ENCODE measurements at regions not wholly inside any gene's neighbourhood (a gene's known extent, or its start where the extent isn't known, plus 50 kb on each side); places are given as distances from the start of the nearest gene placed in this dataset.
"Not testable (repeated sequence)": the region's sequence is repeated elsewhere in the genome, so short reads cannot be mapped to it uniquely, and the experiment has no call there.

GRCh38 chr2:194291104-194291503, 1365.9 kb upstream of the SLC39A10 start:
- intact Hi-C loops (cut with DNase I), result no loop called here
- Histone ChIP-seq H3K27me3 (no peaks in the 10 kb centered on the region), H3K9me3 (no peaks in the 10 kb centered on the region), H3K4me3 (no peak overlapping the region), H3K36me3 (no peaks in the 10 kb centered on the region), H3K27ac (no peak overlapping the region), H3K4me1 (no peaks in the 10 kb centered on the region)
- no peak for TF ChIP-seq EP300 (IDR thresholded peaks at IDR 0.05)
- no peak for TF ChIP-seq POLR2AphosphoS5 (IDR thresholded peaks at IDR 0.05)
- no peak for TF ChIP-seq CTCF (IDR thresholded peaks at IDR 0.05)
- TF ChIP-seq POLR2A (IDR thresholded peaks at IDR 0.05), result no peak
- no peak for DNase-seq
- 81 to 89% methylated on average over 4 of the region's 4 CpGs for WGBS, 2 donors

GRCh38 chr2:194289712-194290346, 1367.2 kb upstream of the SLC39A10 start:
- TF ChIP-seq EP300 (IDR thresholded peaks at IDR 0.05) (no peak), POLR2A (IDR thresholded peaks at IDR 0.05) (no peak), CTCF (IDR thresholded peaks at IDR 0.05) (no peak)
- WGBS, 2 donors, result 77 to 81% methylated on average over 4 of the region's 4 CpGs

GRCh38 chr2:194276667-194277066, 1380.4 kb upstream of the SLC39A10 start:
- DNase-seq; intact Hi-C loops (cut with DNase I); H3K4me1 ChIP-seq; H3K27me3 ChIP-seq; H3K4me3 ChIP-seq; H3K9me3 ChIP-seq; H3K27ac ChIP-seq; H3K36me3 ChIP-seq: not testable (repeated sequence)
- 22 to 67% methylated on average over 9 of the region's 9 CpGs for WGBS, 2 donors

More at GRCh38 chr2:194289712-194290346, 1367.2 kb upstream of the SLC39A10 start:
- Histone ChIP-seq H3K4me3 (no peak overlapping the region), H3K27ac (no peak overlapping the region), H3K27me3 (no peaks in the 10 kb centered on the region), H3K4me1 (no peaks in the 10 kb centered on the region), H3K9me3 (no peaks in the 10 kb centered on the region), H3K36me3 (no peaks in the 10 kb centered on the region)
- DNase-seq, result no peak
- intact Hi-C loops (cut with DNase I), result no loop called here

GRCh38 chr2:194271293-194271961, 1385.6 kb upstream of the SLC39A10 start:
- Histone ChIP-seq H3K4me3 (no peak overlapping the region), H3K9me3 (no peaks in the 10 kb centered on the region), H3K4me1 (no peaks in the 10 kb centered on the region), H3K27me3 (no peaks in the 10 kb centered on the region), H3K27ac (no peak overlapping the region), H3K36me3 (no peaks in the 10 kb centered on the region)
- DNase-seq, result no peak
- TF ChIP-seq CTCF (IDR thresholded peaks at IDR 0.05) (no peak), POLR2A (IDR thresholded peaks at IDR 0.05) (no peak), EP300 (IDR thresholded peaks at IDR 0.05) (no peak), POLR2AphosphoS5 (IDR thresholded peaks at IDR 0.05) (no peak)
- WGBS, 2 donors, result 60 to 73% methylated on average over 2 of the region's 2 CpGs
- intact Hi-C loops (cut with DNase I), result no loop called here

GRCh38 chr2:194270648-194271047, 1386.4 kb upstream of the SLC39A10 start:
- Histone ChIP-seq H3K27ac (no peak overlapping the region), H3K4me1 (no peaks in the 10 kb centered on the region), H3K4me3 (no peak overlapping the region), H3K36me3 (no peaks in the 10 kb centered on the region), H3K9me3 (no peaks in the 10 kb centered on the region), H3K27me3 (no peaks in the 10 kb centered on the region)
- TF ChIP-seq CTCF (IDR thresholded peaks at IDR 0.05), result no peak
- TF ChIP-seq POLR2AphosphoS5 (IDR thresholded peaks at IDR 0.05), result no peak
- TF ChIP-seq EP300 (IDR thresholded peaks at IDR 0.05), result no peak
- TF ChIP-seq POLR2A (IDR thresholded peaks at IDR 0.05), result no peak
- intact Hi-C loops (cut with DNase I), result no loop called here
- DNase-seq, result no peak

Measured in sigmoid colon (tissue), 6 donors.